ENCODE measurements at regions not wholly inside any gene's neighbourhood (a gene's known extent, or its start where the extent isn't known, plus 50 kb on each side); places are given as distances from the start of the nearest gene placed in this dataset.

- DNase-seq (ENCODE audit: low read depth) = no peak
These were observed 315.8 kb downstream of the SH3GL2 start for GRCh38 chr9:17894501-17895160.

DNA sequence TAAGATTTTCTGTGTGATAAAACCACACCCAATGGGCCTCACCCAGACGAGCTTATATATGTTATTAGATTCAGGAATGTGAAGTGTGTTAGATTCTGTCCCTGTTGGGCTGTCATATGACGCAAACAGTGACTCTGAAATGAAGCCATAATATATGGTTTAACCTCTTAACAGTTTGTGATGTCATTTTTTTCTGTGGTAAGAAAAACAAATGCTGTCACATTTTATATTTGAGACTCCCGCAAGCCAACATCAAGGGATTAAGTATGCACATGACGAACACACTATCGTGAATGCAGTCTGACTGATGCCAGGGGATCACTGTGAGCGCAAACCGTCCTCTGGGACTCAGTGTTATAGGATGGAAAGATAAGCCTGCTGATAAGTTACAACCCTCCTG, 321.7 kb downstream of the SH3GL2 start:
- no peak for DNase-seq (ENCODE audit: low read depth)

- no peak for DNase-seq (ENCODE audit: low read depth)
These were observed 326.5 kb downstream of the SH3GL2 start for GRCh38 chr9:17905366-17905765.

DNA sequence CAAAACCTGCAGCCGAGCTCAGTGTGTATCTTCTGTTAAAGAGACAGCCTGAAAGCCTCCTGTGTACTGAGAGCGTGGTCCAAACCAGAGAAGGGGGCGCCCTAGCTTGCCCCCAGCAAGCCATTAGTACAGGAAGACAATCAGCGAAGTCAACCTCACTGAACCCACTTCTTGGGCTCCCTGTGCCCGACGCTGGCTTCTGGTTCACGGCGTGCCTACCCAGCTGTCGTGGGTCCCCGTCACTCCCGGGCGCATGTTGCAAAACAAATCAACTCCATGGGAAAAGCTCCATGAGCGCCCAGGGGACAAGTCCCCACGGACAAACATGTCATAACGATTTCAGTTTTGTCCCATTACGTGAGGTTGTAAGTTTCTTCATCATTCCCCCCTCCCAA, 326.9 kb downstream of the SH3GL2 start:
- DNase-seq (ENCODE audit: low read depth) = no peak

DNA sequence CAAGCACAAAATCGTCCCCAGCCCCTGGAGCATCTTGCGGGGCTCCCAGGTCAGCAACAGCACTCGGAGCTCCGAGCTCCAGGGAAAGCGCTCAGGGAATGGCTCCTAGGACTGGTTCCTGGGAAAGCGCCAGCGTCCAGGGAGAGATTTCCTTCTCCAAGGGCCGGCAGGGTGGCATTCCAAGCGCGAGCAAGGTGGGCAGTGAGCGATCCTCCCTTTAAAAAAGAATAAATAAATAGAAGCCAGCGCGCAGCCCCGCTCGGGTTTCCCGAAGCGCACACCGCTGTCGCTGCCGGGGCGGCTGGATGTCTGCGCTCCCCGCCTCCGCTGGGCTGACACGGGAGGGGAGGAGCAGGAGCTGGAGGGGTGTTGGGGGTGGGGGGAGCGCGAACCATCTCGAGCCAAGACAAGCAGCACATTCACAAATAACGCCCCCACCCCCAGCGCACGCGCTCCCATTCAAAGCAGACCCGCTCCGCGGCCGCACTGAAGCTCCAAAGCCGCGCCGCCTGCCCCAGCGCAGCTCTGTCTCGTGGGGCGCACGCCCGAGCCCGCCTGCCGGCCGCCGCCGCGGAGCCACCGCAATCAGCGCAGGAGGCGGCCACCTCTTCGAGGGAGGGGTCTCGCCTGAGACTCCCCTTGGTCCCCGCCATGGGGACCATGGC, 327.4 kb downstream of the SH3GL2 start:
- DNase-seq (ENCODE audit: low read depth) = no peak

GRCh38 chr9:17906841-17907778, 328.2 kb downstream of the SH3GL2 start:
- DNase-seq (ENCODE audit: low read depth) = no peak

GRCh38 chr9:17907779-17908508, 329.1 kb downstream of the SH3GL2 start:
- no peak for DNase-seq (ENCODE audit: low read depth)

- DNase-seq (ENCODE audit: low read depth) = no peak
These were observed 347.4 kb downstream of the SH3GL2 start for GRCh38 chr9:17926246-17926645.

DNA sequence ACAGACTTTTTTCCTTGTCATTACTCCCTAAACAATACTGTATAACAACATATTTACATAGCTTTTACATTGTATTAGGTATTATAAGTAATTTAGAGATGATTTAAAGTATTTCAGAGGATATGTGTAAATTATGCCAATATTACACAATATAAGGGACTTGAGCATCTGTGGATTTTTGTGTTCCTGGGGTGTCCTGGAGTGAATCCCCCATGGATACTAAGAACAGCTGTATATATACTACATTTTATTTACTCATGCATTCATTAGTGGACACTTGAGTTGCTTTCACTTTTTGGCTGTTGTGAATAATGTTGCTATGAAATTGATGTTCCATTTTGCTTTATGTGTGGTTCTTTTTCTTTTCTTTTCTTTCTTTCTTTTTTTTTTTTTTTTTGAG, 348.8 kb downstream of the SH3GL2 start:
- no peak for DNase-seq (ENCODE audit: low read depth)

DNA sequence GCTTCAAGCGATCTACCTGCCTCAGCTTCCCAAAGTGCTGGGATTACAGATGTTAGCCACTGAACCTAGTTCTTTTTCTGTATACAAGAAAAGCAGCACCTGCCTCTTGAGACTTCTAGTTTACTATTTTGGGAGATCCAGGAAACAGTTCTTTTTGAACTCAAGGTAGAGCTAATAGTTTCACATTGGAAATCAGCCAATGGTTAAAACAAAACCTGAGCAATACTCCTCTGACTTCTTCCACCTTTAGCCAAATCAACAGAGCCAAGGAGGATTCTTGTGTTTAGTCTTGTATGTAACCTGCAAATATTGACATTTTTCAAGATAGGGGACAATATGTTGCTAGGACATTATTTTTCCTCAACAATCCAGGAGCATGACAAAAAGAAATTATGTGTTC, 349.4 kb downstream of the SH3GL2 start:
- no peak for DNase-seq (ENCODE audit: low read depth)

GRCh38 chr9:17928768-17929167, 349.9 kb downstream of the SH3GL2 start:
- no peak for DNase-seq (ENCODE audit: low read depth)

GRCh38 chr9:17929506-17929905, 350.6 kb downstream of the SH3GL2 start:
- no peak for DNase-seq (ENCODE audit: low read depth)

DNA sequence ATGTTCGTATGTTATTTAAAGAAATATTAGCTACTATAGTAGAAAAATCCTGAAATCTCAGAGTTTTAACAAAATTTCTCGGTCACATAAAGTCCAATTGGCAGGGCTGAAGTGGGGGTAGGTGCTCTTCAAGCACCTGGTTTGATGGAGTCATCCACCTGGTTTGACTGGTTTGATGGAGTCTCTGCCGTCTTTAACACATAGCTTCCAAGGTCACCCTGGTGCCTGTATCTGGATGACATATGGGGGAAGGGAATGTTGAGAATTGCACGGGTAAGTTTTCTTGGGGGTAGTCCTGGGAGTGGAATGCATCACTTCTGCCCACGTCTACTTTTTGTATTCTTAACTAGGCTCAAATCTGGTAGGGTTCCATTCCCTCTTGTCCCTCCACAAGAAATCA, 351.2 kb downstream of the SH3GL2 start:
- DNase-seq (ENCODE audit: low read depth) = no peak

- DNase-seq (ENCODE audit: low read depth) = no peak
These were observed 357.5 kb downstream of the SH3GL2 start for GRCh38 chr9:17936365-17936764.

GRCh38 chr9:17938035-17938655, 359.3 kb downstream of the SH3GL2 start:
- DNase-seq (ENCODE audit: low read depth) = no peak

DNA sequence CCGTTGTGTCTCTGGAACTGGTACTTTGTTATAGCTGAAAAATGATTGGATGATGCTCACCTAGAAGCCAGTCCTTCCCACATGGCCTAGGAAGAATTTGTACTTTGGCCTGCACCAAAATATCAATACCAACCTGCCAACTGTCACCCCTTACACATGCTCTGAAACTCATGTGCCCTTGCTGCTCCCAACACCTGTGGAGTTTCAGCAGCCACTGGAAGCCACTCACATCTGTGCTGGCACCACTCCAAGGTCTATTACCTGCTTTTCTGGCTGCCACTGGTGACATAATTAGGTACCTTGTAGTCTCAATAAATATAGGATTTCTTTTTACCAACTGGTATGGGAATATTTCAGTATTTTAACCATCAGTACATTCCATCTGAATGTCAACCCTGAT, 363.6 kb downstream of the SH3GL2 start:
- DNase-seq (ENCODE audit: low read depth) = no peak

GRCh38 chr9:17955409-17955808, 376.5 kb downstream of the SH3GL2 start:
- no peak for DNase-seq (ENCODE audit: low read depth)

GRCh38 chr9:17958363-17958762, 379.5 kb downstream of the SH3GL2 start:
- DNase-seq (ENCODE audit: low read depth) = no peak

DNA sequence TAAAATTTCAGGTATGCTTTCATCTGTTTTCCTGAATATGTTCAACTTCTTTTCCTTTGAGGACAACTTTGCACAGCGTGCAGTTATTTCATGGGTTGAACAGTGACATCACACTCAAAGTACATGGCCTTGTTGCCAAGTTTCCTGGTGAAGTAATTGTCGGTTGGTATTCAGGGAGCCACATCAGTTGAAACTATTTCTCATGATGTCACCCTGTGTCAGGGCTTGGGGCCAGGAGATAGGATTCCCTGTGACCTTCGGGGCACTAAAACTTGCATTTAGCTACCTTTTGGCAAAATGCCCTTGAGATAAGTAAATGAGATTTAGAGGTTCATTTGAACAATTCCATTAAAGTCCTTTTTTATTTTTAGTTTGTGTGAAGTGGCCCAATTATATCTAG, 383.9 kb downstream of the SH3GL2 start:
- no peak for DNase-seq (ENCODE audit: low read depth)

GRCh38 chr9:17963498-17963897, 384.6 kb downstream of the SH3GL2 start:
- DNase-seq (ENCODE audit: low read depth) = no peak

- DNase-seq (ENCODE audit: low read depth) = no peak
These were observed 388.9 kb downstream of the SH3GL2 start for GRCh38 chr9:17967731-17968130.

DNA sequence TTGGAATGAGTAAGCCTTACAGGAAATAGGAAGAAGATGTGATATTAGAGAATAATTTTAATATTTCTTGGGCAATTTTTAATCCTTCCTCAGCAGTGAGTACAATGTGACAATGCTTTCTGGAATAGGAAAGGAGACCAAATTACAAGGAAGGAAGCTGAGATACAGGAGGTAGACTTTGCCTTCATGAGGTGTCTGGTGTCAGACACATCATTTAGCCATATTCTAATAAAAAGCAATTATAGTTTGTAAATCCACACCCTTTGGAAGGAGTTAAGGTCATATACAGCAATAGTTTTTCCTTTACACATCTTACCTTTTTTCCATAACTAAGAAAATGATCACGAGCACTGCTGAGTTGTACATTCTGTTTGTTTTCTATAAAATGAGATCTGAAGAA, 390.4 kb downstream of the SH3GL2 start:
- no peak for DNase-seq (ENCODE audit: low read depth)
